GM21526 (cell line): ENCODE measurements at regions not wholly inside any gene's neighbourhood (a gene's known extent, or its start where the extent isn't known, plus 50 kb on each side); places are given as distances from the start of the nearest gene placed in this dataset.

ENCODE experiments used
- ATAC-seq: cut with Tn5 transposase; IDR thresholded peaks from one replicate; pipeline ENCODE4 v1.9.1; 2021; ENCODE audit warnings: moderate library complexity; ENCODE audit not compliant: unreplicated experiment, low FRiP score

- no peak for ATAC-seq
These were observed 206.2 kb upstream of the ADAMTS5 start for GRCh38 chr21:27173053-27173452.

- ATAC-seq = no peak
These were observed 204.8 kb upstream of the ADAMTS5 start for GRCh38 chr21:27171707-27172106.

- ATAC-seq = no peak
These were observed 201.2 kb upstream of the ADAMTS5 start for GRCh38 chr21:27168084-27168483.

GRCh38 chr21:27164208-27165177 lies 197.6 kb upstream of the ADAMTS5 start:
- no peak for ATAC-seq

- no peak for ATAC-seq
These were observed 192.1 kb upstream of the ADAMTS5 start for GRCh38 chr21:27158967-27159366.

GRCh38 chr21:27157097-27157496 lies 190.2 kb upstream of the ADAMTS5 start:
- no peak for ATAC-seq

GRCh38 chr21:27156666-27157065 lies 189.8 kb upstream of the ADAMTS5 start:
- no peak for ATAC-seq

- ATAC-seq = no peak
These were observed 188.2 kb upstream of the ADAMTS5 start for GRCh38 chr21:27155130-27155500.

- no peak for ATAC-seq
These were observed 187.7 kb upstream of the ADAMTS5 start for GRCh38 chr21:27154451-27155129.

- ATAC-seq = no peak
These were observed 186.1 kb upstream of the ADAMTS5 start for GRCh38 chr21:27152996-27153395.

GRCh38 chr21:27149034-27149433 lies 182.1 kb upstream of the ADAMTS5 start:
- no peak for ATAC-seq

- no peak for ATAC-seq
These were observed 179.4 kb upstream of the ADAMTS5 start for GRCh38 chr21:27146268-27146667.

GRCh38 chr21:27145134-27145798 lies 178.4 kb upstream of the ADAMTS5 start:
- no peak for ATAC-seq

GRCh38 chr21:27143476-27143875 lies 176.6 kb upstream of the ADAMTS5 start:
- ATAC-seq = no peak

- no peak for ATAC-seq
These were observed 172.6 kb upstream of the ADAMTS5 start for GRCh38 chr21:27139526-27139925.

- ATAC-seq = no peak
These were observed 167.6 kb upstream of the ADAMTS5 start for GRCh38 chr21:27134516-27134915.

- no peak for ATAC-seq
These were observed 165.4 kb upstream of the ADAMTS5 start for GRCh38 chr21:27132266-27132665.

GRCh38 chr21:27130154-27130553 lies 163.3 kb upstream of the ADAMTS5 start:
- no peak for ATAC-seq

GRCh38 chr21:27129694-27130093 lies 162.8 kb upstream of the ADAMTS5 start:
- no peak for ATAC-seq

- no peak for ATAC-seq
These were observed 162.3 kb upstream of the ADAMTS5 start for GRCh38 chr21:27129215-27129614.

GRCh38 chr21:27126140-27126539 lies 159.3 kb upstream of the ADAMTS5 start:
- no peak for ATAC-seq
